IMR-90 (cell line): ENCODE measurements at regions not wholly inside any gene's neighbourhood (a gene's known extent, or its start where the extent isn't known, plus 50 kb on each side); places are given as distances from the start of the nearest gene placed in this dataset.

Source experiments
- CEBPB ChIP-seq: IDR thresholded peaks from 2 replicates; pipeline ENCODE4 v1.6.1; 2012; ENCODE audit warnings: low read depth, low read length, improper control_type of control experiment
- CHD1 ChIP-seq: IDR thresholded peaks from 2 replicates; pipeline ENCODE4 v1.6.1; 2012; ENCODE audit warnings: low read depth, low read length, improper control_type of control experiment
- FOS ChIP-seq: fragments of 150-350 bp; IDR thresholded peaks from 2 replicates; pipeline ENCODE4 v1.6.1; 2016; ENCODE audit warnings: low read depth, low read length
- MAFK ChIP-seq: IDR thresholded peaks from 2 replicates; pipeline ENCODE4 v1.6.1; 2012; ENCODE audit warnings: low read depth, low read length, improper control_type of control experiment
- MXI1 ChIP-seq: IDR thresholded peaks from 2 replicates; pipeline ENCODE4 v1.6.1; 2012; ENCODE audit warnings: low read depth, mild to moderate bottlenecking, low read length, moderate library complexity, borderline replicate concordance
- POLR2A ChIP-seq: IDR thresholded peaks from 2 replicates; pipeline ENCODE4 v1.6.1; 2012; ENCODE audit warnings: mild to moderate bottlenecking, low read depth, low read length
- RAD21 ChIP-seq: IDR thresholded peaks from 2 replicates; pipeline ENCODE4 v1.6.1; 2012; ENCODE audit warnings: low read length, improper control_type of control experiment
- RCOR1 ChIP-seq: IDR thresholded peaks from 2 replicates; pipeline ENCODE4 v1.6.1; 2012; ENCODE audit warnings: mild to moderate bottlenecking, low read length, improper control_type of control experiment; ENCODE audit not compliant: insufficient replicate concordance
- SMC3 ChIP-seq: fragments of 150-350 bp; IDR thresholded peaks from 2 replicates; pipeline ENCODE4 v1.6.1; 2016; ENCODE audit warnings: low read depth, mild to moderate bottlenecking, antibody characterized with exemption, low read length, moderate library complexity
- TF ChIP-seq, protein P1 (sequence below): conservative IDR thresholded peaks from 2 replicates; pipeline ENCODE4 v1.5.1; 2012; ENCODE audit warnings: mild to moderate bottlenecking, low read depth, low read length, improper control_type of control experiment
- TF ChIP-seq, protein P2 (sequence below): fragments of 150-350 bp; IDR thresholded peaks from 2 replicates; pipeline ENCODE4 v1.6.1; 2017; ENCODE audit warnings: mild to moderate bottlenecking, antibody characterized with exemption, low read length, low read depth

DNA sequence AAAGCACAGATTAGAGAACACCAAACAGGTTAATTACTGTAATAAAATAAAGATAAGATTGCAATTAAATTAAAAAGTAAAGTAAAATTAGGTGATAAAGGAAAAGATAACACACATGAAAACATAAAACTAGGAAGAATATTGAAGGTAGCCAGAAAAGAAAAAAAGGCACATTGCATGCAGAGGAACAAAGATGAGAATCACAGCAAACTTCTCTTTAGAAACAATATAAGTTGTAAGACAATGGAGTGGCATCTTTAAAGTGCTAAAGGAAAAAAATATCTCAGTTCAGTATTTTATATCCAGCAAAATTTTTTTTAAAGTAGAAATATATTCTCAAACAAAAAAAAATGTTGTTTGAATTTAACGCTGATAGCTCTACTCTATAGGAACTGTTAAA lies 366.0 kb downstream of the CPS1 start:
- TF ChIP-seq RAD21 (no peak), POLR2A (no peak), MXI1 (no peak), RCOR1 (no peak), CHD1 (no peak), MAFK (no peak), SMC3 (no peak), CEBPB (no peak), FOS (no peak)
- TF ChIP-seq, protein P1, sequence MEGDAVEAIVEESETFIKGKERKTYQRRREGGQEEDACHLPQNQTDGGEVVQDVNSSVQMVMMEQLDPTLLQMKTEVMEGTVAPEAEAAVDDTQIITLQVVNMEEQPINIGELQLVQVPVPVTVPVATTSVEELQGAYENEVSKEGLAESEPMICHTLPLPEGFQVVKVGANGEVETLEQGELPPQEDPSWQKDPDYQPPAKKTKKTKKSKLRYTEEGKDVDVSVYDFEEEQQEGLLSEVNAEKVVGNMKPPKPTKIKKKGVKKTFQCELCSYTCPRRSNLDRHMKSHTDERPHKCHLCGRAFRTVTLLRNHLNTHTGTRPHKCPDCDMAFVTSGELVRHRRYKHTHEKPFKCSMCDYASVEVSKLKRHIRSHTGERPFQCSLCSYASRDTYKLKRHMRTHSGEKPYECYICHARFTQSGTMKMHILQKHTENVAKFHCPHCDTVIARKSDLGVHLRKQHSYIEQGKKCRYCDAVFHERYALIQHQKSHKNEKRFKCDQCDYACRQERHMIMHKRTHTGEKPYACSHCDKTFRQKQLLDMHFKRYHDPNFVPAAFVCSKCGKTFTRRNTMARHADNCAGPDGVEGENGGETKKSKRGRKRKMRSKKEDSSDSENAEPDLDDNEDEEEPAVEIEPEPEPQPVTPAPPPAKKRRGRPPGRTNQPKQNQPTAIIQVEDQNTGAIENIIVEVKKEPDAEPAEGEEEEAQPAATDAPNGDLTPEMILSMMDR = no peak
- TF ChIP-seq, protein P2, sequence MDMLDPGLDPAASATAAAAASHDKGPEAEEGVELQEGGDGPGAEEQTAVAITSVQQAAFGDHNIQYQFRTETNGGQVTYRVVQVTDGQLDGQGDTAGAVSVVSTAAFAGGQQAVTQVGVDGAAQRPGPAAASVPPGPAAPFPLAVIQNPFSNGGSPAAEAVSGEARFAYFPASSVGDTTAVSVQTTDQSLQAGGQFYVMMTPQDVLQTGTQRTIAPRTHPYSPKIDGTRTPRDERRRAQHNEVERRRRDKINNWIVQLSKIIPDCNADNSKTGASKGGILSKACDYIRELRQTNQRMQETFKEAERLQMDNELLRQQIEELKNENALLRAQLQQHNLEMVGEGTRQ = no peak
